A549 (cell line): ENCODE measurements at regions not wholly inside any gene's neighbourhood (a gene's known extent, or its start where the extent isn't known, plus 50 kb on each side); places are given as distances from the start of the nearest gene placed in this dataset.

Source experiments
- CBX8 ChIP-seq: fragments of 200-600 bp; sonication (generic); IDR thresholded peaks from 2 replicates; pipeline ENCODE4 v1.6.1; 2016
- CTCF ChIP-seq: fragments of >200 bp; sonication (Bioruptor Twin); formaldehyde crosslinking; IDR thresholded peaks from 3 replicates; pipeline ENCODE4 v1.5.1; 2016
- PHF8 ChIP-seq: fragments of 200-600 bp; sonication (generic); IDR thresholded peaks from 2 replicates; pipeline ENCODE4 v1.6.1; 2016; ENCODE audit warnings: low read depth, mild to moderate bottlenecking, antibody characterized with exemption, moderate library complexity, borderline replicate concordance
- RAD21 ChIP-seq, 2 experiments: fragments of >200 bp in 1 of 2; sonication (Bioruptor Twin) in 1 of 2; formaldehyde crosslinking in 1 of 2; IDR thresholded peaks in 1 of 2; conservative IDR thresholded peaks in 1 of 2; 2 replicates in 1 of 2; 3 replicates in 1 of 2; pipeline ENCODE4 v1.6.1; 2012 to 2018; ENCODE audit warnings: inconsistent platforms in 1 of 2
- RCOR1 ChIP-seq: fragments of 150-350 bp; IDR thresholded peaks from 2 replicates; pipeline ENCODE4 v1.6.1; 2014; ENCODE audit warnings: antibody characterized with exemption, low read length, low read depth

- TF ChIP-seq CTCF (no peak), RCOR1 (no peak), RAD21 (conservative IDR thresholded peaks at IDR 0.05 in 1 of 2, IDR thresholded peaks at IDR 0.05 in 1 of 2) (no peak), PHF8 (no peak), CBX8 (no peak)
These were observed 262.2 kb upstream of the POU3F1 start for GRCh38 chr1:38308780-38309179.
